Neural cell (in vitro differentiated cells): ENCODE measurements at regions not wholly inside any gene's neighbourhood (a gene's known extent, or its start where the extent isn't known, plus 50 kb on each side); places are given as distances from the start of the nearest gene placed in this dataset.

Experiments
- H2AFZ ChIP-seq: fragments of 200-600, 300-800 bp; sonication (generic), shearing (Covaris generic); 2 replicates; pipeline ENCODE4 v1.6.0; 2014; ENCODE audit warnings: low read depth, mild to moderate bottlenecking, antibody characterized with exemption, low read length, moderate library complexity
- H3F3A ChIP-seq: fragments of 200-600 bp; shearing (Covaris generic); 2 replicates; pipeline ENCODE4 v1.6.1; 2016; ENCODE audit warnings: mild to moderate bottlenecking, moderate library complexity, mixed read lengths, antibody characterized with exemption, low read length; ENCODE audit not compliant: insufficient read depth, poor library complexity, severe bottlenecking
- H3K27ac ChIP-seq: fragments of 200-600, 300-800 bp; sonication (generic), shearing (Covaris generic); 2 replicates; pipeline ENCODE4 v1.5.1; 2014; ENCODE audit warnings: mild to moderate bottlenecking, low read length, moderate library complexity
- H3K27me3 ChIP-seq: fragments of 300-800, 200-600 bp; sonication (generic), shearing (Covaris generic); 2 replicates; pipeline ENCODE4 v1.6.0; 2014; ENCODE audit warnings: mild to moderate bottlenecking, low read depth, low read length, moderate library complexity; ENCODE audit not compliant: insufficient read depth
- H3K36me3 ChIP-seq: fragments of 300-800, 200-600 bp; sonication (generic), shearing (Covaris generic); 2 replicates; pipeline ENCODE4 v1.5.1; 2014; ENCODE audit warnings: mild to moderate bottlenecking, antibody characterized with exemption, low read length, moderate library complexity; ENCODE audit not compliant: insufficient read depth
- H3K4me2 ChIP-seq: fragments of 300-800, 200-600 bp; sonication (generic), shearing (Covaris generic); 2 replicates; pipeline ENCODE4 v1.6.0; 2014; ENCODE audit warnings: mild to moderate bottlenecking, low read length
- H3K4me3 ChIP-seq: fragments of 300-800, 200-600 bp; sonication (generic), shearing (Covaris generic); 2 replicates; pipeline ENCODE4 v1.5.1; 2014; ENCODE audit warnings: mild to moderate bottlenecking, low read length, moderate library complexity
- H3K79me2 ChIP-seq: fragments of 200-600 bp; shearing (Covaris generic); replicated peaks from 2 replicates; pipeline ENCODE4 v1.6.0; 2014; ENCODE audit warnings: mild to moderate bottlenecking, low read length, moderate library complexity; ENCODE audit not compliant: insufficient read depth
- H3K9ac ChIP-seq: fragments of 300-800, 200-600 bp; sonication (generic), shearing (Covaris generic); 2 replicates; pipeline ENCODE4 v1.6.1; 2016; ENCODE audit warnings: mild to moderate bottlenecking, low read length, mixed read lengths
- H3K9me2 ChIP-seq: fragments of 200-600 bp; shearing (Covaris generic); 2 replicates; pipeline ENCODE4 v1.6.1; 2016; ENCODE audit warnings: mild to moderate bottlenecking, low read length, mixed read lengths; ENCODE audit not compliant: insufficient read depth
- H3K9me3 ChIP-seq: fragments of 200-600, 300-800 bp; sonication (generic), shearing (Covaris generic); 2 replicates; pipeline ENCODE4 v1.6.1; 2016; ENCODE audit warnings: mild to moderate bottlenecking, mixed run types, low read length, moderate library complexity, mixed read lengths
- H4K20me1 ChIP-seq: fragments of 200-600 bp; shearing (Covaris generic); 2 replicates; pipeline ENCODE4 v1.6.1; 2016; ENCODE audit warnings: mild to moderate bottlenecking, mixed run types; ENCODE audit not compliant: insufficient read depth
- CTCF ChIP-seq: fragments of 450-650 bp; IDR thresholded peaks from 2 replicates; pipeline ENCODE4 v1.5.1; 2014; ENCODE audit warnings: antibody characterized with exemption, mild to moderate bottlenecking, moderate library complexity; ENCODE audit not compliant: poor library complexity, severe bottlenecking
- EP300 ChIP-seq: fragments of 450-650 bp; conservative IDR thresholded peaks from 2 replicates; pipeline ENCODE4 v1.6.1; 2014; ENCODE audit warnings: antibody characterized with exemption, mild to moderate bottlenecking, moderate library complexity; ENCODE audit not compliant: poor library complexity, severe bottlenecking
- EZH2 ChIP-seq: fragments of 200-600, 300-800 bp; shearing (Covaris generic), sonication (generic); IDR thresholded peaks from 2 replicates; pipeline ENCODE4 v1.6.1; 2014; ENCODE audit warnings: antibody characterized with exemption, low read length, borderline replicate concordance, mild to moderate bottlenecking; ENCODE audit not compliant: insufficient read depth, poor library complexity, severe bottlenecking
- MXI1 ChIP-seq: fragments of 450-650 bp; conservative IDR thresholded peaks from 2 replicates; pipeline ENCODE4 v1.6.1; 2014; ENCODE audit warnings: antibody characterized with exemption, mild to moderate bottlenecking; ENCODE audit not compliant: poor library complexity, severe bottlenecking
- POLR2AphosphoS5 ChIP-seq: IDR thresholded peaks from 2 replicates; pipeline ENCODE4 v1.6.1; 2012
- RAD21 ChIP-seq: fragments of 450-650 bp; conservative IDR thresholded peaks from 2 replicates; pipeline ENCODE4 v1.6.1; 2014; ENCODE audit warnings: antibody characterized with exemption, mild to moderate bottlenecking, moderate library complexity
- REST ChIP-seq: IDR thresholded peaks from 2 replicates; pipeline ENCODE4 v1.6.1; 2012; ENCODE audit warnings: borderline replicate concordance
- SMC3 ChIP-seq: fragments of 450-650 bp; conservative IDR thresholded peaks from 2 replicates; pipeline ENCODE4 v1.6.1; 2014; ENCODE audit warnings: antibody characterized with exemption, mild to moderate bottlenecking, moderate library complexity; ENCODE audit not compliant: poor library complexity
- TAF1 ChIP-seq: IDR thresholded peaks from 2 replicates; pipeline ENCODE4 v1.6.1; 2012; ENCODE audit warnings: low read depth

- H3K27ac ChIP-seq: no peak overlapping the region
- no peaks in the 10 kb centered on the region for H3K27me3 ChIP-seq
- no peaks in the 10 kb centered on the region for H3F3A ChIP-seq
- H3K9me3 ChIP-seq: no peaks in the 10 kb centered on the region
- H3K79me2 ChIP-seq: no peaks in the 10 kb centered on the region
- H3K9me2 ChIP-seq: no peaks in the 10 kb centered on the region
- H4K20me1 ChIP-seq: no peaks in the 10 kb centered on the region
- no peaks in the 10 kb centered on the region for H3K36me3 ChIP-seq
- no peak overlapping the region for H3K4me3 ChIP-seq
- H3K4me2 ChIP-seq: no peak overlapping the region
- H3K9ac ChIP-seq: no peak overlapping the region
- H2AFZ ChIP-seq: no peak overlapping the region
- TF ChIP-seq EZH2 (no peak), EP300 (no peak), POLR2AphosphoS5 (no peak), SMC3 (no peak), REST (no peak), CTCF (no peak), TAF1 (no peak), RAD21 (no peak), MXI1 (no peak)
These were observed 262.7 kb upstream of the SLC10A2 start for GRCh38 chr13:103328899-103329298.

- no peaks in the 10 kb centered on the region for H3F3A ChIP-seq
- H3K36me3 ChIP-seq: no peaks in the 10 kb centered on the region
- no peaks in the 10 kb centered on the region for H4K20me1 ChIP-seq
- H3K9me3 ChIP-seq: no peaks in the 10 kb centered on the region
- no peak overlapping the region for H2AFZ ChIP-seq
- H3K79me2 ChIP-seq: no peaks in the 10 kb centered on the region
- no peaks in the 10 kb centered on the region for H3K9me2 ChIP-seq
- no peak for TF ChIP-seq CTCF
- TF ChIP-seq MXI1: no peak
- no peak for TF ChIP-seq TAF1
- TF ChIP-seq EP300: no peak
- TF ChIP-seq POLR2AphosphoS5: no peak
- TF ChIP-seq RAD21: no peak
- TF ChIP-seq SMC3: no peak
- TF ChIP-seq EZH2: no peak
- no peak for TF ChIP-seq REST
- no peak overlapping the region for H3K4me3 ChIP-seq
- no peak overlapping the region for H3K27ac ChIP-seq
- no peaks in the 10 kb centered on the region for H3K27me3 ChIP-seq
- H3K4me2 ChIP-seq: no peak overlapping the region
- H3K9ac ChIP-seq: no peak overlapping the region
These were observed 260.1 kb upstream of the SLC10A2 start for GRCh38 chr13:103326326-103326725.
